Gastroesophageal sphincter (tissue), 4 donors: ENCODE measurements at regions not wholly inside any gene's neighbourhood (a gene's known extent, or its start where the extent isn't known, plus 50 kb on each side); places are given as distances from the start of the nearest gene placed in this dataset.

Experiments
- ATAC-seq: fragments of 150-250 bp; one replicate; pipeline ENCODE4 v1.9.1; 2016; ENCODE audit warnings: mild to moderate bottlenecking, moderate library complexity
- H3K27ac ChIP-seq, 4 donors: fragments of 200-600 bp; sonication (generic) in 3 of 4; 1 replicate in 3 of 4; 2 replicates in 1 of 4; pipeline ENCODE4 v1.5.1; 2016 to 2019
- H3K27me3 ChIP-seq: fragments of 200-600 bp; sonication (generic); one replicate; pipeline ENCODE4 v1.5.1; 2019
- H3K36me3 ChIP-seq, 2 donors: fragments of 200-600 bp; sonication (generic); one replicate each; pipeline ENCODE4 v1.5.1; 2019; ENCODE audit warnings: control low read depth in 1 of 2
- H3K4me1 ChIP-seq, 3 donors: fragments of 200-600 bp; sonication (generic); 1 replicate in 2 of 3; 2 replicates in 1 of 3; pipeline ENCODE4 v1.5.1; 2016 to 2019; ENCODE audit warnings: control low read depth in 2 of 3
- H3K4me3 ChIP-seq, 2 donors: fragments of 200-600 bp; sonication (generic); one replicate each; pipeline ENCODE4 v1.5.1; 2019; ENCODE audit warnings: mild to moderate bottlenecking in 1 of 2, moderate library complexity in 1 of 2
- H3K9me3 ChIP-seq, 3 donors: fragments of 200-600 bp; sonication (generic); one replicate each; pipeline ENCODE4 v1.5.1; 2017 to 2019; ENCODE audit warnings: control low read depth in 2 of 3
- EP300 ChIP-seq: sonication (generic); formaldehyde crosslinking; IDR thresholded peaks from one replicate; pipeline ENCODE4 v1.6.1; 2017; ENCODE audit warnings: antibody characterized with exemption, mild to moderate bottlenecking
- POLR2A ChIP-seq, 2 donors: fragments of 450-650 bp; IDR thresholded peaks; one replicate each; pipeline ENCODE4 v1.6.1; 2017; ENCODE audit warnings: antibody characterized with exemption in 2 of 2, mild to moderate bottlenecking in 2 of 2, moderate library complexity in 1 of 2
- POLR2AphosphoS5 ChIP-seq: sonication (generic); formaldehyde crosslinking; IDR thresholded peaks from one replicate; pipeline ENCODE4 v1.6.1; 2017; ENCODE audit warnings: antibody characterized with exemption
- WGBS, 2 donors: methylation state at CpG; one replicate each; pipeline ENCODE4 v1.1.5; 2018; ENCODE audit warnings: low coverage in 1 of 2; 5-methylcytosine and 5-hydroxymethylcytosine counted together
- TF ChIP-seq, protein P1 (sequence below), 4 experiments: fragments of 200-600 bp in 2 of 4; fragments of 450-650 bp in 2 of 4; sonication (generic) in 1 of 4; IDR thresholded peaks; one replicate each; pipeline ENCODE4 v1.5.1; 2017 to 2019; ENCODE audit warnings: antibody characterized with exemption in 4 of 4, mild to moderate bottlenecking in 2 of 4, moderate library complexity in 2 of 4

DNA sequence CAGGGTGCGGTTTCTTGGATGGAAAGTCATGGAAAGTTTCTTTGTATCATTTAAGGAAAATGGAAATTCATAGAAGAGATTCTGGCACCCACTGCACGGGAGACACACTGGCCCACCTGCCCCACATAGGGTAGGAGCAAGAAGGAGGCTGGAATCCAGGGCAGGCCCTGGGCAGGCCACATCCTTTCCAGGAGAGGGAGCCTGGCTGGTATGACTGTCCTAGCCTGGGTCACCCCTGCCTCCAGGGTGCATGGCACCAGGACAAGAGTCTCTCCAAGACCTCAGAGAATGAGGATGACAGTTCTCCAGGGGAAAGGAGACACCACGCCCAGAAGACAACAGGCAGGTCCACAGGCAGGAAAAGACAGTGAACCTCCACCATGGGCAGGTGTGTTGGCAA lies 297.2 kb downstream of the TCERG1L start:
- Histone ChIP-seq H3K36me3 (no peaks in the 10 kb centered on the region), H3K27me3 (peaks cover 34% of the 10 kb centered on the region), H3K4me1 (no peaks in the 10 kb centered on the region), H3K9me3 (no peaks in the 10 kb centered on the region), H3K4me3 (no peak overlapping the region), H3K27ac (no peak overlapping the region)
- TF ChIP-seq POLR2AphosphoS5 (no peak), POLR2A (IDR thresholded peaks at IDR 0.05) (no peak)
- TF ChIP-seq, protein P1, sequence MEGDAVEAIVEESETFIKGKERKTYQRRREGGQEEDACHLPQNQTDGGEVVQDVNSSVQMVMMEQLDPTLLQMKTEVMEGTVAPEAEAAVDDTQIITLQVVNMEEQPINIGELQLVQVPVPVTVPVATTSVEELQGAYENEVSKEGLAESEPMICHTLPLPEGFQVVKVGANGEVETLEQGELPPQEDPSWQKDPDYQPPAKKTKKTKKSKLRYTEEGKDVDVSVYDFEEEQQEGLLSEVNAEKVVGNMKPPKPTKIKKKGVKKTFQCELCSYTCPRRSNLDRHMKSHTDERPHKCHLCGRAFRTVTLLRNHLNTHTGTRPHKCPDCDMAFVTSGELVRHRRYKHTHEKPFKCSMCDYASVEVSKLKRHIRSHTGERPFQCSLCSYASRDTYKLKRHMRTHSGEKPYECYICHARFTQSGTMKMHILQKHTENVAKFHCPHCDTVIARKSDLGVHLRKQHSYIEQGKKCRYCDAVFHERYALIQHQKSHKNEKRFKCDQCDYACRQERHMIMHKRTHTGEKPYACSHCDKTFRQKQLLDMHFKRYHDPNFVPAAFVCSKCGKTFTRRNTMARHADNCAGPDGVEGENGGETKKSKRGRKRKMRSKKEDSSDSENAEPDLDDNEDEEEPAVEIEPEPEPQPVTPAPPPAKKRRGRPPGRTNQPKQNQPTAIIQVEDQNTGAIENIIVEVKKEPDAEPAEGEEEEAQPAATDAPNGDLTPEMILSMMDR (IDR thresholded peaks at IDR 0.05): no peak
- WGBS, 2 donors: 86 to 100% methylated on average over 1 to 2 of the region's 3 CpGs
- ATAC-seq: no peak

DNA sequence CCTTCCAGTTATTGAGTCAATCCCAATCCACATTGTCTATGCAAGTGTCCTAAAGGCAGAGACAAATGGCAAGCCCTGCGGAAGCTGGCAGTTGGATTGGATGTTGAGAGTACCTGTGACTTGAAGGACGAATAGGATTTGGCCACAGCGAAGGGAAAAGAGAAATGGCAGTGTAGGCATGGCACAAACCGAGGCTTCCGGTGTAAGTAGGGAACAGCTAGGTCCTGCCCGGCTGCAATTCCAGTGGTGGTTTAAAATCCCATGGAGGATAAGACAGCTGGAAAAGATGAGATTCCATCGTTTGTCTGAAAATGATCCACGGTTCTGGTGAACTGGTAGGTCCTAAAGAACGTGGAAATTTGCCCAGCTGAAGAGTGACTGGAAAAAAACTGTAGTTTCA lies 296.2 kb downstream of the TCERG1L start:
- Histone ChIP-seq H3K27me3 (peaks cover 34% of the 10 kb centered on the region), H3K4me1 (no peaks in the 10 kb centered on the region), H3K4me3 (no peak overlapping the region), H3K36me3 (no peaks in the 10 kb centered on the region), H3K27ac (no peak overlapping the region), H3K9me3 (no peaks in the 10 kb centered on the region)
- TF ChIP-seq, protein P1 (IDR thresholded peaks at IDR 0.05): no peak
- no peak for TF ChIP-seq POLR2AphosphoS5
- TF ChIP-seq EP300: no peak
- TF ChIP-seq POLR2A (IDR thresholded peaks at IDR 0.05): no peak
- ATAC-seq: no peak
- 73 to 89% methylated on average over 5 to 9 of the region's 9 CpGs for WGBS, 2 donors

DNA sequence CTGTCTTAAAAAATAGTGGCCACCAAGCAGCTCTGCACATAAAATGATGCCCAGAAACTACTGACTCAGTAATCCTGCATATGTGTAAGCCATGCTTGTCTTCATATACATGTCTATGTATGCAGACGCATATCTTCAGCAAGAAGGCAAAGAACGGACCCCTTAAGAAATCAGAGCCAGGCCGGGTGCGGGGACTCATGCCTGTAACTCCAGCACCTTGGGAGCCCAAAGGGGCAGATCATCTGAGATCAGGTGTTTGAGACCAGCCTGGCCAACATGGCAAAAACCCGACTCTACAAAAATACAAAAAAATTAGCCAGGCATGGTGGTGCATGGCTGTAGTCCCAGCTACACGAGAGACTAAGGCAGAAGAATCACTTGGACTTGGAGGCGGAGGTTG lies 295.0 kb downstream of the TCERG1L start:
- Histone ChIP-seq H3K9me3 (no peaks in the 10 kb centered on the region), H3K27ac (no peak overlapping the region), H3K4me3 (no peak overlapping the region), H3K27me3 (peaks cover 36% of the 10 kb centered on the region), H3K36me3 (no peaks in the 10 kb centered on the region), H3K4me1 (no peaks in the 10 kb centered on the region)
- TF ChIP-seq POLR2AphosphoS5 (no peak), EP300 (no peak), POLR2A (IDR thresholded peaks at IDR 0.05) (no peak)
- TF ChIP-seq, protein P1 (IDR thresholded peaks at IDR 0.05): no peak
- ATAC-seq: no peak
- 88 to 100% methylated on average over 2 to 3 of the region's 7 CpGs for WGBS, 2 donors

DNA sequence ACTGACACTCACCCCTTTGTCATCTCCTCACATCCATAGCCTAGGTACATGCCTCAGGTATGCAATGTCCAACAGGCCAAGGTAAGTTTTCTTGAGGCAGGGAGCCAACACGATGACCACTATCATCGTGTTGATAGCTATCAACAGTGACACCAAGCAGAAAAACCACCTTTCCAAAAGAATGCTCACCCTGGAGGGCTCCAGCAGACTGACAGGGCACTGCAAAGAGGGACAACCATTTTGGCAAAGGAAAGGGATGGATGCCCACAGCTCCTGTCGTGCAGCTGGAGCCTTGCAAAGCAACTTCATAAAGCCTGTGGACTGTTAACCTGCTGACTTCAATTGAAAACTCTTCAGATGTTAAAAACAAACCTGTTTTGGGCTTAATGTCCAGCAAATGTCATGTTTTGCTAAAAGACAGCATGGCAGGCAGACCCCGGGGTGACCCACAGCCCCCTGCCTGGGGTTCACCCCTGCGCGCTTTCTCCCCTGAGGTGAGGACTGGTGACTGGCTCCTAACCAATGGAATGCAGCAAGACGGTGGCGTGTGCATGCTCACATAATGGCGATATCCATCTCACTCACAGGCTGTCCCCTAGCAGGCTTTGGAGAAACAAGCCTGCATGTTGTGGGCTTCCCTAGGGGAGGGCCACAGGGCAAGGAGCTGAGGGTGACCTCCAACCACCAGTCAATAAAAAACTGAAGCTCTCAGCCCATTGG lies 293.8 kb downstream of the TCERG1L start:
- no peaks in the 10 kb centered on the region for H3K4me1 ChIP-seq
- no peaks in the 10 kb centered on the region for H3K9me3 ChIP-seq
- WGBS, 2 donors: 80 to 86% methylated on average over 3 of the region's 9 CpGs
- no peak overlapping the region for H3K27ac ChIP-seq
- H3K27me3 ChIP-seq: peaks cover 38% of the 10 kb centered on the region
- TF ChIP-seq POLR2AphosphoS5 (no peak), EP300 (no peak), POLR2A (IDR thresholded peaks at IDR 0.05) (no peak)
- TF ChIP-seq, protein P1 (IDR thresholded peaks at IDR 0.05): no peak
- no peaks in the 10 kb centered on the region for H3K36me3 ChIP-seq
- no peak for ATAC-seq
- H3K4me3 ChIP-seq: no peak overlapping the region

DNA sequence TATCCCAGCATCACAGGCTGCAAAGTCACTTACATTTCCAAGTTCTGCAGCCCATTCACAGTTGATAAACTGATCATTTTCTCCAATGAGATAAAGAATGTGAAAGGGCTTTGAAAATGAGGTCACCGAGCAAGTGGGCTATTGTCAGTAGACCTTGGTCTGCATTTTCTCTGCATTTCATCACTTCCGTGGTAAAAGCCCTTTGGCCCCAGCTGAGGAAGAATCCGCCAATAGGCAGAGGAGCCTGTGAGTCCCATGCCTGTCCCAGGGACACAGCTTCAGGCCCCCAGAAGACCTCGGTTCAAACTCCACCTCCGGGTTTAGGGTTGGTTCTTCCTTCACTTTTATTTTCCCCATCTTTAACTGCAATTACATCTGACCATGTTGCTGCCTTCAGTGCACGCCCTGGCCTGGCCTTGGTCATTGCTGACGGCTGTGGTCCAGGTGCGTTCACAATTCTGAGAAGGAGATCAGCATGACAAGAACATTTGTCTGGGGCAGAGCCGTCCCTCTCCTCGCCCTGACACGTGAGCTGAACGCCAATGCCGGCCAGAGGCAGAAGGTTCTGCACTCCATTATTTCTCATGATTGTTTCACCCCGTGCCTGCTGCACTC lies 292.5 kb downstream of the TCERG1L start:
- WGBS, 2 donors: 40 to 73% methylated on average over 8 to 14 of the region's 14 CpGs
- no peak overlapping the region for H3K4me3 ChIP-seq
- no peaks in the 10 kb centered on the region for H3K36me3 ChIP-seq
- no peak overlapping the region for H3K27ac ChIP-seq
- TF ChIP-seq EP300: no peak
- TF ChIP-seq POLR2A (IDR thresholded peaks at IDR 0.05): no peak
- no peak for TF ChIP-seq POLR2AphosphoS5
- TF ChIP-seq, protein P1 (IDR thresholded peaks at IDR 0.05): no peak
- H3K27me3 ChIP-seq: peaks cover 35% of the 10 kb centered on the region
- ATAC-seq: no peak
- H3K9me3 ChIP-seq: no peaks in the 10 kb centered on the region
- H3K4me1 ChIP-seq: no peaks in the 10 kb centered on the region
